ENCODE measurements at regions not wholly inside any gene's neighbourhood (a gene's known extent, or its start where the extent isn't known, plus 50 kb on each side); places are given as distances from the start of the nearest gene placed in this dataset.

GRCh38 chr3:197432384-197433127, 123.2 kb downstream of the BDH1 start:
- TF ChIP-seq CTCF (tag by site-specific recombination; IDR thresholded peaks at IDR 0.05): no peak
- TF ChIP-seq ZNF621 (tag by site-specific recombination; IDR thresholded peaks at IDR 0.05): no peak
- no peak for TF ChIP-seq ZNF473 (tag by site-specific recombination; IDR thresholded peaks at IDR 0.05)
- no peak for TF ChIP-seq ZBTB26 (tag by site-specific recombination; optimal IDR thresholded peaks at IDR 0.05)
- TF ChIP-seq SCRT2 (tag by site-specific recombination; IDR thresholded peaks at IDR 0.05): no peak
- TF ChIP-seq, protein P1, sequence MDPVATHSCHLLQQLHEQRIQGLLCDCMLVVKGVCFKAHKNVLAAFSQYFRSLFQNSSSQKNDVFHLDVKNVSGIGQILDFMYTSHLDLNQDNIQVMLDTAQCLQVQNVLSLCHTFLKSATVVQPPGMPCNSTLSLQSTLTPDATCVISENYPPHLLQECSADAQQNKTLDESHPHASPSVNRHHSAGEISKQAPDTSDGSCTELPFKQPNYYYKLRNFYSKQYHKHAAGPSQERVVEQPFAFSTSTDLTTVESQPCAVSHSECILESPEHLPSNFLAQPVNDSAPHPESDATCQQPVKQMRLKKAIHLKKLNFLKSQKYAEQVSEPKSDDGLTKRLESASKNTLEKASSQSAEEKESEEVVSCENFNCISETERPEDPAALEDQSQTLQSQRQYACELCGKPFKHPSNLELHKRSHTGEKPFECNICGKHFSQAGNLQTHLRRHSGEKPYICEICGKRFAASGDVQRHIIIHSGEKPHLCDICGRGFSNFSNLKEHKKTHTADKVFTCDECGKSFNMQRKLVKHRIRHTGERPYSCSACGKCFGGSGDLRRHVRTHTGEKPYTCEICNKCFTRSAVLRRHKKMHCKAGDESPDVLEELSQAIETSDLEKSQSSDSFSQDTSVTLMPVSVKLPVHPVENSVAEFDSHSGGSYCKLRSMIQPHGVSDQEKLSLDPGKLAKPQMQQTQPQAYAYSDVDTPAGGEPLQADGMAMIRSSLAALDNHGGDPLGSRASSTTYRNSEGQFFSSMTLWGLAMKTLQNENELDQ (tag by site-specific recombination; IDR thresholded peaks at IDR 0.05; ENCODE audit: low read depth): no peak
- no peak for TF ChIP-seq HOXD13 (CRISPR knock-in tag; IDR thresholded peaks at IDR 0.05; ENCODE audit: borderline replicate concordance)
- no peak for TF ChIP-seq ZNF624 (tag by site-specific recombination; IDR thresholded peaks at IDR 0.05)
- no peak for TF ChIP-seq ZNF701 (tag by site-specific recombination; IDR thresholded peaks at IDR 0.05)
- TF ChIP-seq, protein P2, sequence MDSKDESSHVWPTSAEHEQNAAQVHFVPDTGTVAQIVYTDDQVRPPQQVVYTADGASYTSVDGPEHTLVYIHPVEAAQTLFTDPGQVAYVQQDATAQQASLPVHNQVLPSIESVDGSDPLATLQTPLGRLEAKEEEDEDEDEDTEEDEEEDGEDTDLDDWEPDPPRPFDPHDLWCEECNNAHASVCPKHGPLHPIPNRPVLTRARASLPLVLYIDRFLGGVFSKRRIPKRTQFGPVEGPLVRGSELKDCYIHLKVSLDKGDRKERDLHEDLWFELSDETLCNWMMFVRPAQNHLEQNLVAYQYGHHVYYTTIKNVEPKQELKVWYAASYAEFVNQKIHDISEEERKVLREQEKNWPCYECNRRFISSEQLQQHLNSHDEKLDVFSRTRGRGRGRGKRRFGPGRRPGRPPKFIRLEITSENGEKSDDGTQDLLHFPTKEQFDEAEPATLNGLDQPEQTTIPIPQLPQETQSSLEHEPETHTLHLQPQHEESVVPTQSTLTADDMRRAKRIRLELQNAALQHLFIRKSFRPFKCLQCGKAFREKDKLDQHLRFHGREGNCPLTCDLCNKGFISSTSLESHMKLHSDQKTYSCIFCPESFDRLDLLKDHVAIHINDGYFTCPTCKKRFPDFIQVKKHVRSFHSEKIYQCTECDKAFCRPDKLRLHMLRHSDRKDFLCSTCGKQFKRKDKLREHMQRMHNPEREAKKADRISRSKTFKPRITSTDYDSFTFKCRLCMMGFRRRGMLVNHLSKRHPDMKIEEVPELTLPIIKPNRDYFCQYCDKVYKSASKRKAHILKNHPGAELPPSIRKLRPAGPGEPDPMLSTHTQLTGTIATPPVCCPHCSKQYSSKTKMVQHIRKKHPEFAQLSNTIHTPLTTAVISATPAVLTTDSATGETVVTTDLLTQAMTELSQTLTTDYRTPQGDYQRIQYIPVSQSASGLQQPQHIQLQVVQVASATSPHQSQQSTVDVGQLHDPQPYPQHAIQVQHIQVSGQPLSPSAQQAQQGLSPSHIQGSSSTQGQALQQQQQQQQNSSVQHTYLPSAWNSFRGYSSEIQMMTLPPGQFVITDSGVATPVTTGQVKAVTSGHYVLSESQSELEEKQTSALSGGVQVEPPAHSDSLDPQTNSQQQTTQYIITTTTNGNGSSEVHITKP (tag by site-specific recombination; IDR thresholded peaks at IDR 0.05): no peak
- no peak for TF ChIP-seq KLF1 (tag by site-specific recombination; IDR thresholded peaks at IDR 0.05)
- TF ChIP-seq ZNF214 (tag by site-specific recombination; IDR thresholded peaks at IDR 0.05; ENCODE audit: borderline replicate concordance): no peak
